MV-4-11 (cell line): ENCODE measurements at regions not wholly inside any gene's neighbourhood (a gene's known extent, or its start where the extent isn't known, plus 50 kb on each side); places are given as distances from the start of the nearest gene placed in this dataset.
A peak's percentile ranks its signal among the peaks of the same experiment; 100 is the strongest.
"Not testable (repeated sequence)": the region's sequence is repeated elsewhere in the genome, so short reads cannot be mapped to it uniquely, and the experiment has no call there.

Experiments
- DNase-seq: peaks from one replicate; lab custom pipeline; 2025; lab: John Stamatoyannopoulos, UW

DNA sequence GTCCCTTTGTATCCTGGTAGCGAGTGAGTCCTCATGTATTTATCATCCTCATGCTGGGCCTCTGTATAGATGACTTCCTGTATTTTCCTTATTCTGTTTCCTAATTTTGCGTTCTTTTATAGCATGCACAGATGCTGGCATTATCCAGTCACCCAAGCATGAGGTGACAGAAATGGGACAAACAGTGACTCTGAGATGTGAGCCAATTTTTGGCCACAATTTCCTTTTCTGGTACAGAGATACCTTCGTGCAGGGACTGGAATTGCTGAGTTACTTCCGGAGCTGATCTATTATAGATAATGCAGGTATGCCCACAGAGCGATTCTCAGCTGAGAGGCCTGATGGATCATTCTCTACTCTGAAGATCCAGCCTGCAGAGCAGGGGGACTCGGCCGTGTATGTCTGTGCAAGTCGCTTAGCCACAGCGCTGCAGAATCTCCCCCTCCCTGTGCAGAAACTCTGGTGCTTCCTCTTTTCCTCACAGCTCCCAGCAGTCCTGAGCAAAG is 183.1 kb upstream of the PRSS58 start:
- peak; percentile 73 for DNase-seq

DNA sequence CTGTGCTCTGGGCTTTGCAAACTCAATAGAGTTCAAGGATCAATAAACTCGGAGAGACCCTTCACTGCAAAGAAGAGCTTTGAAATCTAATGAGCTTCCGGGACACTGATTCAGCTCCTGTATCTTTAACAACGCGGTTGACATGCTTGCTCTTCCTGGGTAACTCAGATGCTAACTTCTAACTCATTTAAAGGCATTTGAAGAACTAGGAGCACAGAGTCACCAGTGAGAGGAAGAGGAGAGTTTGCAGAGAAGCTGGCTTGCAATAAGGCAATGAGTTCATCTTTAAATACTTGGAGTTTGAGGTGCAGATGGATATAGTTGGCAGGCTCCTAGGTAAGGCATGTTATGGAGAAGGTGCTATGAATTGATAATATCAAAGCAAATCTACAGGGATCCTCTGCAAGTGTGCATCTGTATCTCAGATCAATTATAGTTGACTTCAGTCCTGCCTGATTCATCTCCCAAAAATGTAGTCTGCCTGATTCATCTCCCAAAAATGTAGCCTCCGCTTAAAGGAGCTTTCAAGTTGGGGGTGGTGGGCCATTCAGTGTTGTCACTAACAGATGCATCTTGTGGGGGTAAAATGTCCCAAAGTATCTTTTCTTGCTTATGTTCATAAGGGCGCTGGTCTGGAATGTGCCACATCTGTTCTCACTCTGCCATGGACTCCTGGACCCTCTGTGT is 182.5 kb upstream of the PRSS58 start:
- DNase-seq: no peak

DNA sequence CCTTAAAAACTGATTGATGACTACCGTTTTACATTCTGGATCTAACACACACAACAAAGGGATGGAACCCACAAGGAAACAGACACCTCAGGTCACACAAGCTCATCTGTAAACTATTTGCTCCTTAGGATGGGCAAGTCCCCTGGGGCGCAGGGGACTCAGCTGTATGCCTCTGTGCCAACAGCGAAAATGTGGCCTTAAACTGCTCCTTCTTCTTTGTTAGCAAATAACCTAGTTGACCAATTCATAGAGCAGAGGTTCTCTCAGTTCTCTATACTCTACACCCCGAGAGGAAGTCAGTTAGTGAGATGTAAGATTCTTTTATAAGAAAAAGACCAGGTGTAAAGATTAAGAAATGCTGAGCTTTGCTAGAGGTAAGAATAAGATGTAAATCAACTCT is 181.9 kb upstream of the PRSS58 start:
- peak; percentile 58 for DNase-seq

DNA sequence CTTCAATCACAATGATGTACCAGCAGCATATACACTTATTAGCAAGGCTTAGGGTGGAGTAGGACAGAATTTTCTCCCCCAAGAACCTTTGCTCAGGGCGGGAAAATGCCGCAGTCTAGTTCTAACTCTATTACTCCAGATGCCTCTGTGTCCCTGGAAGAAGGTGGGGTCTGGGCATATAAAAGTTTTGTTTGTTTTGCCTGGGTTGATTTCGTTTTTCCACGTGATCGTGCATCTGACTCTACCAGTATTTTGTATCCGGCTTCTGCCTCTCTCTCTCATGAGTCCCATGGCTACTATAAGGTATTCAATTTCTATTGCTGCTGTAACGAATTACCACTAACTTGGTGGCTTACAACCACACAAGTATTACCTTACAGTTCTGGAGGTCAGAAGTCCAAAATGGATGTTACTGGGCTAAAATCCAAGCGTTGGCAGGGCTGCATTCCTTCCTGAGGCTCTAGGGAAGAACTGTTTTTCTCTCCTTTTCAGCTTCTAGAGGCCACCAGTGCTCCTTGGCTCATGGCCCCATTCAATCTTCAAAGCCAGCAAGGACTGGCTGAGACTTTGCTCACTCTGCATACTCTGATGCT is 181.2 kb upstream of the PRSS58 start:
- no peak for DNase-seq

DNA sequence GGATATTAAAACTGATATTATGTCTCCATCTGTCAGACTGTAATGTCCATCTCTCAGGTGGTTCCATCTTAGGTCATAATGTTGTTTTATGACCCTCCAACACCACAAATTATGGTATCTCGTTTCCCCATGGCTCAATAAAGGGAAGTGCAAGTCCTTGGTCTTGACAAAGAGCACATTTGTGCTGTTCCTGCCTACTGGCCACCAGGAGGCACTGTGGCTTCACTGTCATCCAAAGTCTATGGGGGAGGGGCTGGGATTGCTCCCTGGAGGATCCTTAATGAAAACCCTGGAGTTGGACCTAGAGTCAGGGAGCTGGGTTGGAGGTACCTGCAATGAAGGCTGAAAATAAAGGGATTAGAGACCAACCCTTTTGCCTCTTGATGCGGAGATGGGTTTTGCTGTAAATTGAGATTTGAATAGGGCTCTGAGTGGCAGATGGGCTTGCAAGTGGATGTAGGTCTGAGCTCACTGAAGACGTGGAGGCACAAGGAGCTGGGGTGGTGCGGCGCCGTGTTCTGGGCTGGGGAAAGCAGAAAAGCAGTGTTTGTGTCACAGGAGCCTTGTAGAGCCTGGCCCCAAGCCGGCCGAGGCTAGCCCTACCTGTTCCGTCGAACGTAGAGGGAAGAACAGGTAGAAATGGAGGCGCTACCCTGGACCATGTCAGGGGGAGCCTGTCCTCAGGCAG is 180.5 kb upstream of the PRSS58 start:
- DNase-seq: peak; percentile 87

DNA sequence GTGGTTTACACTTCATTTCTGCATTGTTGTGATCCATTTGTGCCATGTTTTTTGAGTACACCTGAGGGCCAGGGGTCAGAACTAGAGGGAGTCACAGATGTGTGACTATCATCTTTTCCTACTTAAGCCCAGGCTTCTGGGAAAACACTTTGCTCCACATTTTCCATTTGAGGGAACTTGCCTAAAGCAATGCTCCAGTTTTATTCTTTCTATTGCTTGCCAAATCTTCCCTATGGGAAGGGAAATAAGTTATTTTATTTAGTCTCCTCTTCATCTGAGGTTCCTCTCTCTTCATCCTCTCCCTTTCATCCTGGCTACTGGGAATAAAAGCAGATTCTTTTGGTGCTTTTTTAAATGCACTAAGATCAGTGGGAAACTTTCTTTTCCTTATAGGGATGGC is 179.9 kb upstream of the PRSS58 start:
- no peak for DNase-seq

DNA sequence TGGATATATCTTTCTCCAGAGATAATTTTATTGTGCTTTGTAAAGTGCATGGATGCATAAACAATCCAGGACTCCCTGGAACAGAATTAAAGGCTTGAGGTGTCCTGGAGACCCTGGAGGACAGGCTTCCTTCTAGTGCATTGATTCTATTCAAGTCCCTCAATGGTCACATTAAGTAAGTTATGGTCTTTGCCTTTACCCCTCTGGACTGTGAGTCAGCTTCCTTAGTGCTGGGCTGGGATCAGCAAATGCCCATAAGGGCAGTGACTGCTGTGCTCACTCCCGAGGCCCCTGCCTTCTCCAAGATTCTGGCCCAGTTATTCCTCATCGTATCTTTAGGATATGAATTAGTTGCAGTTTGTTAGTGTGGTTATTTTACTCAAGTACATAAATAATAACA is 178.7 kb upstream of the PRSS58 start:
- DNase-seq: no peak

DNA sequence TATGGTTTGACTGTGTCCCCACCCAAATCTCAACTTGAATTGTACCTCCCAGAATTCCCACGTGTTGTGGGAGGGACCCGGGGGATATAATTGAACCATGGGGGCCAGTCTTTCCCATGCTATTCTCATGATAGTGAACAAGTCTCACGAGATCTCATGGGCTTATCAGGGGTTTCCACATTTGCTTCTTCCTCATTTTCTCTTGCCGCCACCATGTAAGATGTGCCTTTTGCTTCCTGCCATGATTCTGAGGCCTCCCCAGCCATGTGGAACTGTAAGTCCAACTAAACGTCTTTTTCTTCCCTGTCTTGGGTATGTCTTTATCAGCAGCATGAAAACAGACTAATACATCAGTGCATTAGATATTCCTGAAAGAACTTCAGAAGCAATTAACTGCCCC is 177.7 kb upstream of the PRSS58 start:
- DNase-seq: not testable (repeated sequence)

DNA sequence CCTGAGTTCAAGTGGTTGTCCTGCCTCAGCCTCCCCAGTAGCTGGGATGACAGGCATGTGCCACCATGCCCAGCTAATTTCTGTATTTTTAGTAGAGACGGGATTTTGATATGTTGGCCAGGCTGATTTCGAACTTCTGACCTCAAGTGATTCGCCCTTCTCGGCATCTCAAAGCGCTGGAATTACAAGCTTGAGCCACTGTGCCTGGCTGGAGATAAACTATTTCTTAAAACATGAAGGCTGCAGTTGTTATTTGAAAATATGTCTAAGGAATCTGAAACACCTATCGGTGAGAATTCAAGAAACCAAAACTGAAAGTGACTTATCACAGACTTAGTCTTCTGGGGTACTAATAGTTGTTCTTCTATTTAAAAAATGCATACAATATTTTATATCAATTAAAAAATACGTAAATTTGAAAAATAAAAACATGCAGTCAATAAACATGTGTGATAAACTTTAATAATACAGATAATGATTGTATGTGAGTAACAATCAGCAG is 176.9 kb upstream of the PRSS58 start:
- DNase-seq: no peak

DNA sequence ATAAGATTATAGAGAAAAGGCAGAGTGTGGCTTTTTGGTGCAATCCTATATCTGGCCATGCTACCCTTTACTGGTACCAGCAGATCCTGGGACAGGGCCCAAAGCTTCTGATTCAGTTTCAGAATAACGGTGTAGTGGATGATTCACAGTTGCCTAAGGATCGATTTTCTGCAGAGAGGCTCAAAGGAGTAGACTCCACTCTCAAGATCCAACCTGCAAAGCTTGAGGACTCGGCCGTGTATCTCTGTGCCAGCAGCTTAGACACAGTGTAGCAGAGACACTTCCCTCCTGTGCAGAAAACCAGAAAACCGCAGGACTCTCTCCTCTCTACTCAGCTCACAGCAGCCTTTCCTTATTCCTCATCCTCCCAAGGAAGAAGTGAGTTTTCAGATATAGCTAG is 176.3 kb upstream of the PRSS58 start:
- peak; percentile 68 for DNase-seq

DNA sequence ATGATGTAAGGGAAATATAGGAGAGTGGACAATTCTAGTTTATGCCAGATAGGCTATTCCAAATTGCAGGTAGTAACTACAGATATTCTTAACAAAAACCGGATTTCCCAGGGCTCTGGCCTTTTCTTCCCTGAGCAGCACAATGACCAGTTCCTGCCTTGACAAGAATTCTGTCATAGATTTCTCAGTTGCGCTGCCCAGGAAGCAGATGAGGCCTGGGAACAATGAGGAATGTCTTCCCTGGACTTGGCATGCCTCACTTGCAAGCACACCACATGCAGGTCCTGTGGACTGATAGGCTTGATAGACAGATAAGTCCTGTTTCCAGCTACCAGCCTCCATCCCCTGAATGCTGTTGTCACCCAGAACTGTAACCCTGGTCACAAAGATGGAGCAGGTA is 174.5 kb upstream of the PRSS58 start:
- DNase-seq: no peak

DNA sequence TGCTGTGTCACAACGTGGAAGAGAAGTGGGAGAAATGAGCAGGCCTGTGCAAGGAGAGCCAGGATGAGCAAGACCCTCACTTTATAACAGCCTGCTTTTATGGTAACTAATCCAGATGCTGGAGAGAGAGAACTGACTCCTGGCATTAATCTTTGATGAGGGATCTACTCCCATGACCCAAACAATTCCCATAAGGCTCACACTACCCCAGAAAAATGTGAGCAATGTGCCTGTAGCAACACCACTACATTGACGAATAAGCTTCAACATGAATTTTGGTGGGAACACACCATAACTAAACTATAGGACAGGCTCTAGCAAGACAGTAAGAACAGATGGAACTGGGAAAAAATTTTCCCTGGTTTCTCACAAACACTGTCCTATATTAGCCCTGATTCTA is 173.6 kb upstream of the PRSS58 start:
- no peak for DNase-seq

DNA sequence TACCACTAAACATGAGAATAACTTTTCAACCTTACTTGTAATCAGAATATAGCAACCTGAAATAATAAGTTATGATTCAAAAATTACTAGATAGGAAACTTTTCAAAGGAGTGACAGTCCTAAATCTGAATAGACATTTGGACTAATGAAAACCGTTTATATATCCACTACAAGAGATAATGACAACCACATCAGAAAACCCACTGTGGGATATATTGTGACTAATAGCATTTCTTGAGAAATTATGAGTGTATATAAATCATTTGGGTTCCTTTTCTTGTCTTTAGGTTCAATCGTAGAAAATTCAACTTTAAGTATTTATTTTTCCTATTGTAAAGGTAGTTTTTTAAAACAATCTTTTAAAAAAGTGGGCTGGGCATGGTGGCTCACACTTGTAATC is 170.2 kb upstream of the PRSS58 start:
- DNase-seq: no peak

DNA sequence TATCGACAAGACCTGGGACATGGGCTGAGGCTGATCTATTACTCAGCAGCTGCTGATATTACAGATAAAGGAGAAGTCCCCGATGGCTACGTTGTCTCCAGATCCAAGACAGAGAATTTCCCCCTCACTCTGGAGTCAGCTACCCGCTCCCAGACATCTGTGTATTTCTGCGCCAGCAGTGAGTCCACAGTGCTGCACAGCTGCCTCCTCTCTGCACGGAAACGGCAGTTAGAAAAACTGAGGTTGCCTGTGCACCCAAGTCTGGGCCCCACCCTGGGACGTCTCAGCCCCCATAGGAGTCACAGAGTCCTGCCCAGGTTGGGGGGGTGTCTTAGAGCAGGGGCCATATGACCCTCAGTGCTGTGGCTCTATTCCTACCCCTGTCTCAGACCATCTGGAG is 167.4 kb upstream of the PRSS58 start:
- DNase-seq: no peak

DNA sequence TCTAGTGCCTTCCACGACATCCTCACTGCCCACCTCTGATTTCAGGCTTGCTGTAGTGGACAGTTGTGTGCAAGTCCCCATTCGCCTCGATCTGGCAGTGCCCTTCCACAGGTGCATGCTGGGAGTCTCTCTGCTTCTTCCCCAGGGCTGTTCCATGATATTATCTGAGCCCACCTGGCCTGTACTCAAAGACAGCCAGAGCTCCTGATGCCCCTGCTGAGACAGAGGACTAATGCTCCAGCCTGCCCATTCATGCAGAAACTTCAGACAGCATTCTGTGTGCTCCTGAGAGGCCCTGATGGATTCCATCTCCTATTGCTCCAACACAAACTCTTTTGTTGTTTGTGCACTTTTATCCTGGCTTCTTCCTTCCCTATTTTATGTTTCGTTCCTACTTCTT is 164.8 kb upstream of the PRSS58 start:
- no peak for DNase-seq

DNA sequence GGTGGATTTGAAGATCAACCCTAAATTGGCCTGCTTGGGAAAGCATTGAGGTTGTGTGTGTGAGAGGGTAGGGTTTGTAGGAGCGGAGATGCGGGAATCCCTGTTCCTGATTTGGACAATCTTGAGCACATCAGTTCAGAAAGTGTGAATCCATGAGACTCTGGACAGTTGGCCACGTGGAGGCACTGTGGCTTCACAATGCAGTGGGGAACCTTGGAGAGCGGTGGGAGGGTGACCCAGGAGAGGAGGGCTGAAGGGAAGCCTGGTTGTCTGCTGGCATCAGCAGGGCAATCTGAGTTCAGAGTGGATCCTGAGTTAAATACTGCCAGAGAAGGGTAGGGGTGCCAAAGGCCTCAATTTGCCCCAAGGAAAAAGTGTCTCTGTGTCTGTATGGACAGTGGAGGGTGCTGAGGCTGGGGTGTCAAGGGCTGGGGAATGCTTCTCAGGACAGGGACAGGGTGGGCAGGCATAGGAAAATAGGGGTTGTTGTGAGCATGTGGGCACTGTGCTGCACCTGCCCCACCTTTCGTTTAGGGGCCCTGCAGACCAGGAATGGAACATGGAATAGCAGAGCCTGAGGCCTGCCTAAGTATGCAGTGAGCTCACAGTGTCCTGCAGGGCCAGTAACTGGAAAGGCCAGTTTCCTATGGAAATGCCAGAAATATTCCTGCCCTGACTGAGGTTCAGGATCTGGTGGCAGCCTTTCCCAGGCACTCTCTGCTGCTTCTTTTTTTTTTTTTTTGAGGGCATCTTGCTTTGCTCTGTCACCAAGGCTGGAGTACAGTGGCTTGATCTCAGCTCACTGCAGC is 162.9 kb upstream of the PRSS58 start:
- no peak for DNase-seq

DNA sequence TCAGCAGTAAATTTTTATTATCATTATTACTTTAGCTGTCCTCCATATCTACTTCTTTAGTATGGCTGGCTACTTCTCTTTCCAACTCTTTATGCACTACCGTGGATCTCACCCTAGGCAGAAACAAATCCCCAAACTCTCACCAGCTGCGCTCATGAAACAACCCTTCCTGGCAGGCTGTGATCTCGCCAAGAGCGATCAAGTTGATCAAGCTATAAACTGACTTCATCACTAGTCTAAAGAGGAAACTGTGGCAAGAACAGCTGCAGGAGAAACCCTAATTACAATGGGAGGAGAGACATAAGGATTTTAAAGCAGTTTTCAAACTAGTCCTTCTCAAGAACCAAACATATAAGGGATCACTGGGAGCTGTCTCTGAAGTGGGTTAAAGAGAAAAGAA is 160.5 kb upstream of the PRSS58 start:
- DNase-seq: peak; percentile 44

DNA sequence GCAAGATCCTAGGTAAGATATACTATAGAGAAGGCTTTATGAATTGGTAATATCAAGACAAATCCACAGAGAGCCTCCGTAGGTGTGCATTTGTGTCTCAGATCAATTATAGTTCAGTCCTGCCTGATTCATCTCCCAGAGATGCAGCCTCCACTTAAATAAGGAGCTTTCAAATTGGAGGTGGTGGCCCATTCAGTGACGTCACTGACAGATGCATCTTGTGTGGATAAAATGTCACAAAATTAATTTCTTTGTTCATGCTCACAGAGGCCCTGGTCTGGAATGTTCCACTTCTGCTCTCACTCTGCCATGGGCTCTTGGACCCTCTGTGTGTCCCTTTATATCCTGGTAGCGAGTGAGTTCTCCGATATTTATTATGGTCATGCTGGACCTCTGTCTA is 157.1 kb upstream of the PRSS58 start:
- DNase-seq: no peak

DNA sequence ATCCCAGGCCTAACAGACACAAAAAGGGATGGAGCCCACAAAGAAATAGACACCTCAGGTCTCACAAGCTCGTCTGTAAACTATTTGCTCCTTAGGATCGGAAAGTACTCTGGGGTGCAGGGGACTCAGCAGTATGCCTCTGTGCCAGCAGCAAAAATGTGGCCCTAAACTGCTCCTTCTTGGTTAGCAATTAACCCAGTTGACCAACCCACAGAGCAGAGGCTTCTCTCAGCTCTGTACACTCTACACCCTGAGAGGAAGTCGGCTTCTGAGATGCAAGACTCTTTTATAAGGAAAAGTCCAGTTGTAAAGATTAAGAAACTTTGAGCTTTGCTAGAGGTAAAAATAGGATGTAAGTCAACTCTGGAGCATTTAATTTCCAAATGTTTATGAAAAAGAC is 156.3 kb upstream of the PRSS58 start:
- DNase-seq: no peak

DNA sequence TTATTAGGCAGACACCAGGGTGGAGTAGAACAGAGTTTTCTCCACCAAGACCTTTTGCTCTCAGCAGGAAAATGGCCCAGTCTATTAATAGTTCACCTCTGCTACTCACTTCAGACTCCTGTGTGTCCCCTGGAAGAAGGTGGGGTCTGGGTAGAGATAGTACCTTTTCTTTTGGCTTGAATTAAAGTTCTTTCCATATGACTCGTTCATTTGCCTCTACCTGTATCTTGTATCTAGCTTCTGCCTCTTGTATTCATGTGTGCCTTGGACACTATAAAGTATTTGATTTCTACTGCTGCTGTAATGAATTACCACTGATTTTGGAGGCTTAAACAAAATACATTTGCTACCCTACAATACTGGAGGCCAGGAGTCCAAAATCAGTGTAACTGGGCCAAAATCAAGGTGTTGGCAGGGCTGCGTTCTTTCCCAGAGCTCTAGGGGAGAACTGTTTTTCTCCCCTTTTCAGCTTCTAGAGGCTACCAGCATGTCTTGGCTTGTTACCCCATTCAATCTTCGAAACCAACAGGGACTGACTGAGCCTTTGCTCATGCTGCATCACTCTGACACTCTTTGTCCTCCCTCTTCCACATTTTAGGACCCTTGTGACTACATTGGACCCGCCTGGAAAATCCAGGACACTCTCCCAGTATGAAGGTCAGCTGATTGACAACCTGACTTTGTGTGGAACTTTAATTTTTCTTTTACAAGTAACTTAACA is 155.6 kb upstream of the PRSS58 start:
- DNase-seq: no peak

DNA sequence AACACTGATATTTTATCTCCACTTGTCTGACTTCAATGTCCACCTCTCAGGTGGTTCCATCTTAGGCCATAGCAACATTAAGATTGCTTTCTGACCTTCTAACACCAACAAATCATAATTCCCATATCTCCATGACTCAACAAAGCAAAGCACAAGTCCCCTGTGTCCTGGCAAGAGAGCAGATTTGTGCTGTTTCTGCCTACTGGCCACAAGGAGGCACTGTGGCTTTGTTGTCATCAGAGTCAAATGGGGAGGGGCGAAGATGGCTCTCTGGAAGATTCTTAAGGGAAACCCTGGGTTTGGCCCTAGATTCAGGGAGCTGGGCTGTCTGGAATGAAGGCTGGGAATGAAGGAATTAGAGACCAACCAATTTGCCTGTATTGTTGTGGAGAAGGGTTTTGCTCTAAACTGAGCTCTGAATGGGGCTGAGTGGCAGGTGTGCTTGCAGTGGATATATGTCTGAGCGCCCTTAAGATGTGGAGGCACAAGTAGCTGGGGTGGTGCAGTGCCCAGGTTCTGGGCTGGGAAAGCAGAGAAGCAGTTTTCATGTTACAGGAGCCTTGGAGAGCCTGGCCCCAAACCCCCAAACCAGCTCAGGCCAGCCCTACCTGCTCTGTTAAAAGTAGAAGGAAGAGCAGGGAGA is 154.8 kb upstream of the PRSS58 start:
- DNase-seq: peak; percentile 59
